ENCODE measurements at regions not wholly inside any gene's neighbourhood (a gene's known extent, or its start where the extent isn't known, plus 50 kb on each side); places are given as distances from the start of the nearest gene placed in this dataset.

- no peak for DNase-seq (ENCODE audit: low read depth)
Observed at GRCh38 chr6:154596009-154596408, 85.5 kb upstream of the CNKSR3 start.

GRCh38 chr6:154596701-154597100 is 86.2 kb upstream of the CNKSR3 start:
- H3K4me3 ChIP-seq (ENCODE audit: low read depth, low read length): no peak overlapping the region
- no peak for DNase-seq (ENCODE audit: low read depth)

More at GRCh38 chr6:154596009-154596408, 85.5 kb upstream of the CNKSR3 start:
- no peak overlapping the region for H3K4me3 ChIP-seq (ENCODE audit: low read depth, low read length)

GRCh38 chr6:154598399-154598798 is 87.9 kb upstream of the CNKSR3 start:
- no peak for DNase-seq (ENCODE audit: low read depth)
- H3K4me3 ChIP-seq (ENCODE audit: low read depth, low read length): no peak overlapping the region

GRCh38 chr6:154602296-154602695 is 91.8 kb upstream of the CNKSR3 start:
- DNase-seq (ENCODE audit: low read depth): no peak
- H3K4me3 ChIP-seq (ENCODE audit: low read depth, low read length): no peak overlapping the region

- H3K4me3 ChIP-seq (ENCODE audit: low read depth, low read length): no peak overlapping the region
- DNase-seq (ENCODE audit: low read depth): no peak
Observed at GRCh38 chr6:154602708-154603107, 92.2 kb upstream of the CNKSR3 start.

GRCh38 chr6:154604119-154604518 is 93.6 kb upstream of the CNKSR3 start:
- H3K4me3 ChIP-seq (ENCODE audit: low read depth, low read length): no peak overlapping the region
- DNase-seq (ENCODE audit: low read depth): no peak

- H3K4me3 ChIP-seq (ENCODE audit: low read depth, low read length): no peak overlapping the region
- DNase-seq (ENCODE audit: low read depth): no peak
Observed at GRCh38 chr6:154605178-154605881, 94.8 kb upstream of the CNKSR3 start.

GRCh38 chr6:154605882-154606370 is 95.4 kb upstream of the CNKSR3 start:
- no peak for DNase-seq (ENCODE audit: low read depth)
- no peak overlapping the region for H3K4me3 ChIP-seq (ENCODE audit: low read depth, low read length)

- no peak overlapping the region for H3K4me3 ChIP-seq (ENCODE audit: low read depth, low read length)
Observed at GRCh38 chr6:154606457-154606856, 96.0 kb upstream of the CNKSR3 start.

GRCh38 chr6:154606860-154607259 is 96.4 kb upstream of the CNKSR3 start:
- H3K4me3 ChIP-seq (ENCODE audit: low read depth, low read length): no peak overlapping the region
- no peak for DNase-seq (ENCODE audit: low read depth)

More at GRCh38 chr6:154606457-154606856, 96.0 kb upstream of the CNKSR3 start:
- DNase-seq (ENCODE audit: low read depth): no peak

GRCh38 chr6:154611241-154611640 is 100.8 kb upstream of the CNKSR3 start:
- no peak for DNase-seq (ENCODE audit: low read depth)
- no peak overlapping the region for H3K4me3 ChIP-seq (ENCODE audit: low read depth, low read length)

GRCh38 chr6:154611847-154612246 is 101.4 kb upstream of the CNKSR3 start:
- DNase-seq (ENCODE audit: low read depth): no peak
- no peak overlapping the region for H3K4me3 ChIP-seq (ENCODE audit: low read depth, low read length)

- DNase-seq (ENCODE audit: low read depth): peak; percentile 45
- H3K4me3 ChIP-seq (ENCODE audit: low read depth, low read length): no peak overlapping the region
Observed at GRCh38 chr6:154613137-154613676, 102.7 kb upstream of the CNKSR3 start.

- no peak for DNase-seq (ENCODE audit: low read depth)
- no peak overlapping the region for H3K4me3 ChIP-seq (ENCODE audit: low read depth, low read length)
Observed at GRCh38 chr6:154614101-154614500, 103.6 kb upstream of the CNKSR3 start.

GRCh38 chr6:154614641-154615040 is 104.2 kb upstream of the CNKSR3 start:
- no peak for DNase-seq (ENCODE audit: low read depth)
- no peak overlapping the region for H3K4me3 ChIP-seq (ENCODE audit: low read depth, low read length)

- peak; percentile 78 for DNase-seq (ENCODE audit: low read depth)
- no peak overlapping the region for H3K4me3 ChIP-seq (ENCODE audit: low read depth, low read length)
Observed at GRCh38 chr6:154615483-154616025, 105.1 kb upstream of the CNKSR3 start.

GRCh38 chr6:154617175-154617574 is 106.7 kb upstream of the CNKSR3 start:
- no peak for DNase-seq (ENCODE audit: low read depth)
- no peak overlapping the region for H3K4me3 ChIP-seq (ENCODE audit: low read depth, low read length)

GRCh38 chr6:154619146-154619545 is 108.7 kb upstream of the CNKSR3 start:
- no peak for DNase-seq (ENCODE audit: low read depth)
- H3K4me3 ChIP-seq (ENCODE audit: low read depth, low read length): no peak overlapping the region

- DNase-seq (ENCODE audit: low read depth): no peak
- no peak overlapping the region for H3K4me3 ChIP-seq (ENCODE audit: low read depth, low read length)
Observed at GRCh38 chr6:154621686-154622085, 111.2 kb upstream of the CNKSR3 start.

- DNase-seq (ENCODE audit: low read depth): no peak
- no peak overlapping the region for H3K4me3 ChIP-seq (ENCODE audit: low read depth, low read length)
Observed at GRCh38 chr6:154622618-154623336, 110.4 kb upstream of the SCAF8 start.

All from skeletal muscle cell (primary cell).